Activated naive CD8-positive, alpha-beta T cell treated with anti-CD3 and anti-CD28 coated beads for 36 hours (primary cell): ENCODE measurements at regions not wholly inside any gene's neighbourhood (a gene's known extent, or its start where the extent isn't known, plus 50 kb on each side); places are given as distances from the start of the nearest gene placed in this dataset.

Experiments used
- DNase-seq: peaks from one replicate; pipeline ENCODE4 v3.0.0; 2021
- H3K27ac Mint-ChIP-seq: one replicate; pipeline ENCODE4 v1.8.0; 2022; ENCODE audit warnings: mild to moderate bottlenecking, moderate library complexity, mixed read lengths
- H3K27me3 Mint-ChIP-seq: one replicate; pipeline ENCODE4 v1.8.0; 2022; ENCODE audit warnings: mild to moderate bottlenecking, mixed read lengths
- H3K36me3 Mint-ChIP-seq: one replicate; pipeline ENCODE4 v1.8.0; 2021; ENCODE audit warnings: mild to moderate bottlenecking, mixed read lengths
- H3K4me1 Mint-ChIP-seq: one replicate; pipeline ENCODE4 v1.8.0; 2021; ENCODE audit warnings: mixed read lengths
- H3K4me3 Mint-ChIP-seq: one replicate; pipeline ENCODE4 v1.8.0; 2022; ENCODE audit warnings: mild to moderate bottlenecking, moderate library complexity, mixed read lengths
- H3K9me3 Mint-ChIP-seq: one replicate; pipeline ENCODE4 v1.8.0; 2022; ENCODE audit warnings: mixed read lengths

DNA sequence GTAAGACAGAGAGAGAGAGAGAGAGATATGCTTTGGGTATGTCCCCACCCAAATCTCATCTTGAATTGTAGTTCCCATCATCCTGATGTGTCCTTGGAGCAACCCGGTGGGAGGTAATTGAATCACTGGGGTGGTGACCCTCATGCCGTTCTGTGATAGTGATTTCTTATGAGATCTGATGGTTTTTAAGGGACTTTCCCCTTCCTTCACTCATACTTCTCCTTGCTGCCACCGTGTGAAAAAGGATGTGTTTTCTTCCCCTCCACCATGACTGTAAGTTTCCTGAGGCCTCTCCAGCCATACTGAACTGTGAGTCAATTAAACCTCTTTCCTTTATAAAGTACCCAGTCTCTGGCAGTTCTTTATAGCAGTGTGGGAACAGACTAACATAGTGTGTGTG, 60.3 kb downstream of the EOMES start:
- peaks cover 6% of the 10 kb centered on the region for H3K27me3 Mint-ChIP-seq
- no peak overlapping the region for H3K27ac Mint-ChIP-seq
- H3K36me3 Mint-ChIP-seq: no peaks in the 10 kb centered on the region
- peaks cover 5% of the 10 kb centered on the region for H3K4me1 Mint-ChIP-seq
- no peaks in the 10 kb centered on the region for H3K9me3 Mint-ChIP-seq
- DNase-seq: no peak
- H3K4me3 Mint-ChIP-seq: no peak overlapping the region

- no peaks in the 10 kb centered on the region for H3K4me1 Mint-ChIP-seq
- H3K27me3 Mint-ChIP-seq: peaks cover 6% of the 10 kb centered on the region
- no peak overlapping the region for H3K27ac Mint-ChIP-seq
- no peaks in the 10 kb centered on the region for H3K9me3 Mint-ChIP-seq
- no peak overlapping the region for H3K4me3 Mint-ChIP-seq
- no peaks in the 10 kb centered on the region for H3K36me3 Mint-ChIP-seq
- DNase-seq: peak; percentile 27
Measured at GRCh38 chr3:27659279-27660021, 62.7 kb downstream of the EOMES start.

DNA sequence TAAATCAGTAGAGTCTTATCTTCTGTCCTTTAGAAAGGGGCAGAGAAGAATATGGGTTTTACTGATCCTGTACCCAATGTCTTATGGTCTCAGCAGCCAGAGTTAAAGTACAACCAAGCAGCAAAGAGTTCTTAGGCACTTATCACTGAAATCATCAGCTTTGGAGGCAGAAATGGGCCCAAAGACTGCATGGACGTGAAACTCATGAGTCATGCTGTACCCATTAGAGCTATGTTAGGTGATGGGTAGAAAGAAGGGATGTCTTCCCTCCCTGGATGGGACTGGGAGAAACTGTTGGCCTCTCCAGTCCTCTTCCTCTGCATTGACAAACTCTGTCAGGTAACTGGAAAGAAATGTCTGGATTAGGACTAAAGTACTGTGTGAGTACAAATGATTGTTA, 63.4 kb downstream of the EOMES start:
- Mint-ChIP-seq H3K36me3 (no peaks in the 10 kb centered on the region), H3K27me3 (peaks cover 10% of the 10 kb centered on the region)

GRCh38 chr3:27657871-27658270, 64.3 kb downstream of the EOMES start:
- H3K9me3 Mint-ChIP-seq: no peaks in the 10 kb centered on the region
- no peak for DNase-seq
- no peaks in the 10 kb centered on the region for H3K4me1 Mint-ChIP-seq
- H3K4me3 Mint-ChIP-seq: no peak overlapping the region
- no peaks in the 10 kb centered on the region for H3K36me3 Mint-ChIP-seq
- peaks cover 10% of the 10 kb centered on the region for H3K27me3 Mint-ChIP-seq
- no peak overlapping the region for H3K27ac Mint-ChIP-seq

More for the DNA sequence above, 63.4 kb downstream of the EOMES start:
- Mint-ChIP-seq H3K4me3 (no peak overlapping the region), H3K4me1 (no peaks in the 10 kb centered on the region), H3K9me3 (no peaks in the 10 kb centered on the region), H3K27ac (no peak overlapping the region)
- no peak for DNase-seq

GRCh38 chr3:27657404-27657803, 64.7 kb downstream of the EOMES start:
- no peak overlapping the region for H3K4me3 Mint-ChIP-seq
- H3K4me1 Mint-ChIP-seq: no peaks in the 10 kb centered on the region

GRCh38 chr3:27656790-27657189, 65.3 kb downstream of the EOMES start:
- Mint-ChIP-seq H3K9me3 (no peaks in the 10 kb centered on the region), H3K4me3 (no peak overlapping the region), H3K36me3 (no peaks in the 10 kb centered on the region), H3K27ac (no peak overlapping the region), H3K27me3 (peaks cover 8% of the 10 kb centered on the region), H3K4me1 (no peaks in the 10 kb centered on the region)
- no peak for DNase-seq

More at GRCh38 chr3:27657404-27657803, 64.7 kb downstream of the EOMES start:
- Mint-ChIP-seq H3K27ac (no peak overlapping the region), H3K9me3 (no peaks in the 10 kb centered on the region), H3K36me3 (no peaks in the 10 kb centered on the region), H3K27me3 (peaks cover 10% of the 10 kb centered on the region)
- DNase-seq: no peak

- no peak for DNase-seq
- peaks cover 4% of the 10 kb centered on the region for H3K27me3 Mint-ChIP-seq
- H3K27ac Mint-ChIP-seq: no peak overlapping the region
- no peaks in the 10 kb centered on the region for H3K4me1 Mint-ChIP-seq
- H3K36me3 Mint-ChIP-seq: no peaks in the 10 kb centered on the region
- H3K9me3 Mint-ChIP-seq: no peaks in the 10 kb centered on the region
- H3K4me3 Mint-ChIP-seq: no peak overlapping the region
Measured at GRCh38 chr3:27655547-27655946, 66.6 kb downstream of the EOMES start.

GRCh38 chr3:27653803-27654558, 68.1 kb downstream of the EOMES start:
- DNase-seq: no peak
- H3K36me3 Mint-ChIP-seq: no peaks in the 10 kb centered on the region
- no peak overlapping the region for H3K4me3 Mint-ChIP-seq
- H3K9me3 Mint-ChIP-seq: no peaks in the 10 kb centered on the region
- no peak overlapping the region for H3K27ac Mint-ChIP-seq
- H3K27me3 Mint-ChIP-seq: peaks cover 4% of the 10 kb centered on the region
- H3K4me1 Mint-ChIP-seq: no peaks in the 10 kb centered on the region

GRCh38 chr3:27649277-27649676, 72.8 kb downstream of the EOMES start:
- no peak for DNase-seq
- Mint-ChIP-seq H3K36me3 (no peaks in the 10 kb centered on the region), H3K4me3 (no peak overlapping the region), H3K9me3 (no peaks in the 10 kb centered on the region), H3K27ac (no peak overlapping the region), H3K4me1 (no peaks in the 10 kb centered on the region), H3K27me3 (peaks cover 3% of the 10 kb centered on the region)

DNA sequence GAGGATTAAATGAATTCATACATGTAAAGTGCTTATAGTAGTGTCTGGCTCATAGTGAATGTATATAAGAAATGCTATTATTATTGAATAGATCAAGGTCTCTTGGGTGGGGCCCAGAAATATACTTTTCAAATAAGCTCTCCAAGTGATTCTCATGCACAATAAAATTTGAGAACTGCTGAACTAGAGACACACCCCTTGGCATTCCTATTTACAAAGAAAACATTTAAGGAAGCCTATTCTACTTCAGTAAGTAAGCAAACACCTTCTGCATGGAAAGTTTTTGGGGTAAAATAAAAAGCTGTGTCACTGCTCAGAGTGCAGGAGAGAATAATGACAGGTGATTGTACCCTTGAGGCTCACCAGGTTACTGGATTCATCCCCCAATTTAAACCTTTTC, 75.2 kb downstream of the EOMES start:
- Mint-ChIP-seq H3K27ac (no peak overlapping the region), H3K4me1 (no peaks in the 10 kb centered on the region), H3K9me3 (no peaks in the 10 kb centered on the region), H3K27me3 (no peaks in the 10 kb centered on the region), H3K36me3 (no peaks in the 10 kb centered on the region), H3K4me3 (no peak overlapping the region)
- no peak for DNase-seq

DNA sequence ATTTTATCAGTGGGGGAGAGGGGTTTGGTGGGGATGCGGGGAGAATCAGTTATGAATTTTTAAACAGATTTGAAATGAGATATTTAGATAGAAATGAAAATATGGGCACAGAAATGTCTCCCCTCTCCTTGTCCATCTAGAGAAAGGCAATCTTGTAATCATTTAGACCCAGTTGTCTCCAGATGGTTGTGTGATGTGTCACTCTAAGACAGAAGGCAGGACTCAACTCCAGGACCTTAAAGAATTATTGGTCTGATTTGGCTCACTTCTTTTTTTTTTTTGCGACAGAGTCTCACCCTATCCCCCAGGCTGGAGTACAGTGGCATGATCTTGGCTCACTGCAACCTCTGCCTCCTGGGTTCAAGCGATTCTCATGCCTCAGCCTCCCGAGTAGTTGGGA, 77.2 kb downstream of the EOMES start:
- no peaks in the 10 kb centered on the region for H3K9me3 Mint-ChIP-seq
- DNase-seq: no peak
- H3K4me3 Mint-ChIP-seq: no peak overlapping the region
- H3K27me3 Mint-ChIP-seq: no peaks in the 10 kb centered on the region
- H3K27ac Mint-ChIP-seq: no peak overlapping the region
- H3K4me1 Mint-ChIP-seq: peaks cover 2% of the 10 kb centered on the region
- H3K36me3 Mint-ChIP-seq: no peaks in the 10 kb centered on the region

DNA sequence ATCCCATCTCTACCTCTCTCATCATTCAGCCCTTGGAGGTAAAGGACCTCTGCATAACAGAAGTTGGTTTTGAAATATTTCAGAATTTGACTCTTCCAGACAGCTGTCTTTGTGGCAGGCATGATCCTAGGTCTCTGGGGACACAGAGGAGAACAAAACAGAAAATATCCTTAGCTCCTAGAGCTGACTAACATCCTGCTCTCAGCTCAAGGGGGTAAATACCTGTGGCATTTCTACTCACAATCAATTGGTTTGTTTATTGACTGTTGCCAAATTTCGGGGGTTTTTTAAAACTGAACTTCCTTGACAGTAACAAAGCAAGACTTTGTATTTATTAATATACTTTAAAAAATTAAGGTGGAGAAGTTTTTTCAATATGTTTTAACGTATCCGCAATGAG, 78.8 kb downstream of the EOMES start:
- Mint-ChIP-seq H3K9me3 (no peaks in the 10 kb centered on the region), H3K27me3 (no peaks in the 10 kb centered on the region), H3K4me3 (no peak overlapping the region), H3K36me3 (no peaks in the 10 kb centered on the region), H3K4me1 (peaks cover 7% of the 10 kb centered on the region), H3K27ac (no peak overlapping the region)
- no peak for DNase-seq

DNA sequence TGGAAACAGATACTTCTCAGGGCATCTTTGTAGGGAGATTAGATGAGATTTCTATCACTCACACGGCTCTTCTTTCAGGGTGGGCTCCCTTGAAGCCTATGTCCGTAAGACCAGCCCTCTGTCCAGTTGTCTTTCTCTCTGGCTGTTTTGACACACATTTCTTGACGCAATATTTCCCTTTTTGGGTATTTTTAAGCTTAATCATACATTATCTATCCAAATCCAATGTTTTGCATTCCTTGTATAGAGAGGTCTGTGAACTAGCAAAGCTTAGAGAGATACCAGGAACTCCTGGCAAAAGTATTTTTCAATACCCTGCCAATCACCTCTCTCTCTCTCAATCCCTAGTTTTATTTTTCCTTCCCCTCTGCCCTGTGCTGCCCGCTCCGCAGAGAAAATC, 79.3 kb downstream of the EOMES start:
- no peaks in the 10 kb centered on the region for H3K9me3 Mint-ChIP-seq
- no peak for DNase-seq
- no peak overlapping the region for H3K4me3 Mint-ChIP-seq
- H3K4me1 Mint-ChIP-seq: peaks cover 7% of the 10 kb centered on the region
- no peaks in the 10 kb centered on the region for H3K27me3 Mint-ChIP-seq
- H3K27ac Mint-ChIP-seq: no peak overlapping the region
- no peaks in the 10 kb centered on the region for H3K36me3 Mint-ChIP-seq

- Mint-ChIP-seq H3K36me3 (no peaks in the 10 kb centered on the region), H3K27ac (no peak overlapping the region), H3K4me1 (peaks cover 7% of the 10 kb centered on the region), H3K27me3 (no peaks in the 10 kb centered on the region), H3K9me3 (no peaks in the 10 kb centered on the region), H3K4me3 (no peak overlapping the region)
- DNase-seq: no peak
Measured at GRCh38 chr3:27641888-27642601, 80.1 kb downstream of the EOMES start.

- Mint-ChIP-seq H3K4me1 (peaks cover 7% of the 10 kb centered on the region), H3K36me3 (no peaks in the 10 kb centered on the region), H3K4me3 (no peak overlapping the region), H3K27me3 (no peaks in the 10 kb centered on the region), H3K27ac (no peak overlapping the region), H3K9me3 (no peaks in the 10 kb centered on the region)
- DNase-seq: no peak
Measured at GRCh38 chr3:27641271-27641800, 80.8 kb downstream of the EOMES start.
